NT2/D1 (cell line): ENCODE measurements at regions not wholly inside any gene's neighbourhood (a gene's known extent, or its start where the extent isn't known, plus 50 kb on each side); places are given as distances from the start of the nearest gene placed in this dataset.

Source experiments
- DNase-seq: peaks from one replicate; pipeline ENCODE4 v3.0.0-alpha.2; 2011; ENCODE audit warnings: low read depth, low spot score
- H3K27me3 ChIP-seq: 2 replicates; pipeline ENCODE4 v1.6.0; 2011; ENCODE audit warnings: mild to moderate bottlenecking; ENCODE audit not compliant: insufficient read length, insufficient read depth
- H3K36me3 ChIP-seq: 2 replicates; pipeline ENCODE4 v1.6.1; 2011; ENCODE audit warnings: mild to moderate bottlenecking, low read length, mixed read lengths; ENCODE audit not compliant: insufficient read depth, insufficient read length
- H3K4me1 ChIP-seq: 2 replicates; pipeline ENCODE4 v1.5.1; 2011; ENCODE audit not compliant: insufficient read depth, insufficient read length
- H3K4me3 ChIP-seq: 2 replicates; pipeline ENCODE4 v1.5.1; 2011; ENCODE audit warnings: low read depth; ENCODE audit not compliant: insufficient read length
- H3K9ac ChIP-seq: 2 replicates; pipeline ENCODE4 v1.6.0; 2011; ENCODE audit warnings: low read depth; ENCODE audit not compliant: insufficient read length
- H3K9me3 ChIP-seq: 2 replicates; pipeline ENCODE4 v1.5.1; 2011; ENCODE audit warnings: mild to moderate bottlenecking, low read length; ENCODE audit not compliant: insufficient read depth
- SUZ12 ChIP-seq: IDR thresholded peaks from 2 replicates; pipeline ENCODE4 v1.6.1; 2011; ENCODE audit not compliant: insufficient read length, insufficient read depth; ENCODE audit errors: extremely low read depth
- YY1 ChIP-seq: IDR thresholded peaks from 2 replicates; pipeline ENCODE4 v1.6.1; 2011; ENCODE audit not compliant: insufficient read length, insufficient read depth
- ZNF274 ChIP-seq: IDR thresholded peaks from 2 replicates; pipeline ENCODE4 v1.6.1; 2011; ENCODE audit warnings: mild to moderate bottlenecking, low read depth, low read length

- H3K27me3 ChIP-seq = no peaks in the 10 kb centered on the region
- H3K4me3 ChIP-seq = no peak overlapping the region
- DNase-seq = no peak
- no peaks in the 10 kb centered on the region for H3K9me3 ChIP-seq
- no peak overlapping the region for H3K9ac ChIP-seq
- H3K4me1 ChIP-seq = no peaks in the 10 kb centered on the region
- H3K36me3 ChIP-seq = no peaks in the 10 kb centered on the region
- TF ChIP-seq ZNF274 (no peak), SUZ12 (no peak), YY1 (no peak)
Measured at GRCh38 chr5:174386306-174386705, 338.1 kb upstream of the MSX2 start.

DNA sequence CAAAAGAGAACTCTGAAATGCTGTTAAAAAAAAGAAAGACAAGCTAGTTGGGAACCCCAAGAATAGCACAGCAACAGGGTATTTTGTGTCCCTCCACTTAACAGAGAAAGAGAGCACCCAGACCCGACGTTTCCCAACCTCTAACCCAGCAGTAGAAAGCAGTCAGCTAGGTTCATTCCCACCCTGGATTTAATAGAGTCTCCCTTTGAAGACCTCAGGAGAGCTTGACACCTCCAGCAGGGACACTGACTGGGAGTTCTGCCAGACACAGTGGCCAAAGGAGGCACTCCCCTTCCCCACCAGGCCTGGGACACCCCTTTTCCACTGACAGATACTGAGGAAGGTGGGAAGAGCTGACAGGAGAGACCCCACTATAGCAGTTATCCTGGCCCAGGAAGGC, 337.5 kb upstream of the MSX2 start:
- no peaks in the 10 kb centered on the region for H3K9me3 ChIP-seq
- no peaks in the 10 kb centered on the region for H3K4me1 ChIP-seq
- no peaks in the 10 kb centered on the region for H3K27me3 ChIP-seq
- no peak overlapping the region for H3K9ac ChIP-seq
- no peak for DNase-seq
- no peak for TF ChIP-seq SUZ12
- no peak for TF ChIP-seq YY1
- TF ChIP-seq ZNF274 = no peak
- H3K36me3 ChIP-seq = no peaks in the 10 kb centered on the region
- no peak overlapping the region for H3K4me3 ChIP-seq

DNA sequence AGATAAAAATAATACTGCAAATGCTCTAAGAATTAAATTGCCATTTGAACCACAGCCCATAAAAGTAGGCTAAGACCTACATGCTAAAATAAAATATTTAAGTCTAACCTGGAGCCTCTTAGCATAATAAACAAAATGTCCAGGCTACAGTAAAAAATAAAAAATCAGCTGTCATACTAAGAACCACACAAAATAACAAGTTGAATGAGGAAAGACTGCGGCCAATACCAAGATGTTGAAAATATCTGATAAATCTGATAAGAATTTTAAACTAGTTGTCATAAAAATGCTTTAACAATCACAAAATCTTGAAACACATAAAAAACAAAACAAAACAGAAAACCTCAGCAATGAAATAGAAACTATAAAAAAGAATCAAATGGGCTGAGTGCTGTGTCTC, 336.9 kb upstream of the MSX2 start:
- H3K4me1 ChIP-seq = no peaks in the 10 kb centered on the region

GRCh38 chr5:174392892-174393291, 331.5 kb upstream of the MSX2 start:
- TF ChIP-seq SUZ12 (no peak), YY1 (no peak), ZNF274 (no peak)
- no peak for DNase-seq
- no peak overlapping the region for H3K9ac ChIP-seq
- no peaks in the 10 kb centered on the region for H3K36me3 ChIP-seq
- H3K27me3 ChIP-seq = no peaks in the 10 kb centered on the region
- H3K4me1 ChIP-seq = no peaks in the 10 kb centered on the region
- H3K4me3 ChIP-seq = no peak overlapping the region
- H3K9me3 ChIP-seq = no peaks in the 10 kb centered on the region

More for the DNA sequence above, 336.9 kb upstream of the MSX2 start:
- no peaks in the 10 kb centered on the region for H3K9me3 ChIP-seq
- no peak for DNase-seq
- no peaks in the 10 kb centered on the region for H3K36me3 ChIP-seq
- TF ChIP-seq YY1 (no peak), ZNF274 (no peak), SUZ12 (no peak)
- H3K9ac ChIP-seq = no peak overlapping the region
- H3K4me3 ChIP-seq = no peak overlapping the region
- H3K27me3 ChIP-seq = no peaks in the 10 kb centered on the region

DNA sequence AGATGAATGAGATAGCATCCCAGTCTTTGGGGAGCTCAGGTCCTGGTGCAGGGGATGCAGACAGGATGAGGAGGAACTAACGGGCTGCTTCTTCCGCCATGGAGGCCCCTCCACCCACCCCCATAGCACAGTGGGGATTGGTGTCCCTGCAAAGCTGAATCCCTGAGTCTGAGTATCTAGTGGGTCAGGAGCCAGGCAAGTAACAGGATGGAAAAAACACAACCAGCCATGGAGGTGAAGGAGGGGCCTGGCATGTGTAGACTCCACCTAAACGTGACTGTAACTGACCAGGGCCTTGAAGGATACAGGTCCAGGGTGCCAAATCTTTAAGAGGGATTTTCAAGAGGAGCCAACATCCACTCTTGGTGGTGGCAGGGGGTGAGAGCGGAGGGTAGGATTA, 327.8 kb upstream of the MSX2 start:
- Histone ChIP-seq H3K9me3 (no peaks in the 10 kb centered on the region), H3K36me3 (no peaks in the 10 kb centered on the region), H3K4me3 (no peak overlapping the region), H3K27me3 (no peaks in the 10 kb centered on the region), H3K9ac (no peak overlapping the region), H3K4me1 (no peaks in the 10 kb centered on the region)
- DNase-seq = no peak
- no peak for TF ChIP-seq ZNF274
- TF ChIP-seq YY1 = no peak
- TF ChIP-seq SUZ12 = no peak

DNA sequence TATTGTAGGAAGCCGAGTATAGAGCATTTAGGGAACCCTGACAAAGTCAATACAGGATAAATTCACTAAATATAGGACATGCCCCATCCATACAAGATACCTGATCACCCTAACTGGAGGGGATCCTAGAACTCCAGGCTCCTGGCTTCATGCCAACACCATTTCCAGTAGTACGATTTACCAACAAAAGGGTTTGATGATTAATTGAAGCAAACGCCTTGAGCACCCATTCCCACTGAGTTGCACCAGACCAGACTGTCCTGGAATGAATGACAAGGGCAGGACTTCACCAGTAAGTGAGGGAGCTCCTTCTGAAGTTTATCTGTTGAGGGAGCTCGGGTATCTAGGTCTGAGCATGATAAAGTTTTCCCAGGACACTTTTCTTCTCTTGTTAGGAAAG, 327.2 kb upstream of the MSX2 start:
- Histone ChIP-seq H3K27me3 (no peaks in the 10 kb centered on the region), H3K4me1 (no peaks in the 10 kb centered on the region), H3K9ac (no peak overlapping the region), H3K9me3 (no peaks in the 10 kb centered on the region), H3K4me3 (no peak overlapping the region), H3K36me3 (no peaks in the 10 kb centered on the region)
- TF ChIP-seq SUZ12 (no peak), ZNF274 (no peak), YY1 (no peak)
- DNase-seq = no peak

DNA sequence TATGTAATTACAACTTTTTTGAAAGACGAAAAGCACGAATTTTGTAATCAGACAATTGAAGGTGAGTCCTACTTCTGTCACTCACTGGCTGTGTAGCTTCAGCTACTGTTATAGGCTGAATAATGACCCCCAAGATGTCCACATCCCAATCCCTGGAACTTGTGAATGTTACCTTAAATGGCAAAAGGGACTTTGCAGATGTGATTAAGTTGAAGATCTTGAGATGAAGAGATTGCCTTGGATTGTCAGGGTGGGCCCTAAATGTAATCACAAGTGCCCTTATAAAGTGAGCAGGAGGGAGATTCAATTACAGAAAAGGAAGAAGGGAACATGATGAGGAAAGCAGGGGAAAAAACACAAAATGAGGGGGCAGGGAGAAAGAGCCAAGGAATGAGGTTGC, 326.2 kb upstream of the MSX2 start:
- no peak for TF ChIP-seq SUZ12
- no peak for TF ChIP-seq ZNF274
- no peak for TF ChIP-seq YY1
- no peak overlapping the region for H3K4me3 ChIP-seq
- H3K4me1 ChIP-seq = no peaks in the 10 kb centered on the region
- no peaks in the 10 kb centered on the region for H3K9me3 ChIP-seq
- DNase-seq = no peak
- H3K27me3 ChIP-seq = no peaks in the 10 kb centered on the region
- no peaks in the 10 kb centered on the region for H3K36me3 ChIP-seq
- H3K9ac ChIP-seq = no peak overlapping the region

GRCh38 chr5:174399411-174399810, 325.0 kb upstream of the MSX2 start:
- no peaks in the 10 kb centered on the region for H3K9me3 ChIP-seq
- no peaks in the 10 kb centered on the region for H3K36me3 ChIP-seq
- no peaks in the 10 kb centered on the region for H3K27me3 ChIP-seq
- H3K4me3 ChIP-seq = no peak overlapping the region
- DNase-seq = no peak
- H3K4me1 ChIP-seq = no peaks in the 10 kb centered on the region
- H3K9ac ChIP-seq = no peak overlapping the region
- TF ChIP-seq YY1 = no peak
- TF ChIP-seq SUZ12 = no peak
- TF ChIP-seq ZNF274 = no peak
